AG04449 (cell line): ENCODE measurements at regions not wholly inside any gene's neighbourhood (a gene's known extent, or its start where the extent isn't known, plus 50 kb on each side); places are given as distances from the start of the nearest gene placed in this dataset.
A peak's percentile ranks its signal among the peaks of the same experiment; 100 is the strongest.

Experiments used
- CTCF ChIA-PET: fragments of 350-600 bp; formaldehyde crosslinking; extraction: SDS; loops from one replicate; lab custom pipeline; 2021; ENCODE audit warnings: antibody characterized with exemption; lab: Yijun Ruan, JAX
- POLR2A ChIA-PET: fragments of 400-600, 350-600 bp; formaldehyde crosslinking; extraction: SDS; loops from one replicate; lab custom pipeline; 2020; ENCODE audit warnings: antibody characterized with exemption, inconsistent platforms; lab: Yijun Ruan, JAX
- DNase-seq: peaks from one replicate; pipeline ENCODE4 v3.0.0-alpha.2; 2010; ENCODE audit warnings: low read depth, low spot score
- H3K4me3 ChIP-seq: 2 replicates; pipeline ENCODE4 v1.5.1; 2011; ENCODE audit warnings: low read depth, mild to moderate bottlenecking, control low read depth, low read length
- TF ChIP-seq, protein P1 (sequence below): IDR thresholded peaks from one replicate; pipeline ENCODE4 v1.5.1; 2011; ENCODE audit warnings: mild to moderate bottlenecking, moderate library complexity, low read length, control low read depth, inconsistent platforms; ENCODE audit not compliant: insufficient read depth; ENCODE audit errors: missing control alignments

- no peak overlapping the region for H3K4me3 ChIP-seq
- POLR2A ChIA-PET: no interaction called here
- DNase-seq: no peak
- TF ChIP-seq, protein P1, sequence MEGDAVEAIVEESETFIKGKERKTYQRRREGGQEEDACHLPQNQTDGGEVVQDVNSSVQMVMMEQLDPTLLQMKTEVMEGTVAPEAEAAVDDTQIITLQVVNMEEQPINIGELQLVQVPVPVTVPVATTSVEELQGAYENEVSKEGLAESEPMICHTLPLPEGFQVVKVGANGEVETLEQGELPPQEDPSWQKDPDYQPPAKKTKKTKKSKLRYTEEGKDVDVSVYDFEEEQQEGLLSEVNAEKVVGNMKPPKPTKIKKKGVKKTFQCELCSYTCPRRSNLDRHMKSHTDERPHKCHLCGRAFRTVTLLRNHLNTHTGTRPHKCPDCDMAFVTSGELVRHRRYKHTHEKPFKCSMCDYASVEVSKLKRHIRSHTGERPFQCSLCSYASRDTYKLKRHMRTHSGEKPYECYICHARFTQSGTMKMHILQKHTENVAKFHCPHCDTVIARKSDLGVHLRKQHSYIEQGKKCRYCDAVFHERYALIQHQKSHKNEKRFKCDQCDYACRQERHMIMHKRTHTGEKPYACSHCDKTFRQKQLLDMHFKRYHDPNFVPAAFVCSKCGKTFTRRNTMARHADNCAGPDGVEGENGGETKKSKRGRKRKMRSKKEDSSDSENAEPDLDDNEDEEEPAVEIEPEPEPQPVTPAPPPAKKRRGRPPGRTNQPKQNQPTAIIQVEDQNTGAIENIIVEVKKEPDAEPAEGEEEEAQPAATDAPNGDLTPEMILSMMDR: no peak
- CTCF ChIA-PET: interaction anchor here (1.5 to 1.9 kb wide), 2 partner anchors 24 to 1202 kb away, joined by 4 to 6 read pairs; no protein-coding TSS in a partner anchor
These were observed 118.9 kb upstream of the PLEKHG7 start for GRCh38 chr12:92583910-92584309.

GRCh38 chr12:92582893-92583292 is 119.9 kb upstream of the PLEKHG7 start:
- no peak for DNase-seq
- H3K4me3 ChIP-seq: no peak overlapping the region
- POLR2A ChIA-PET: no interaction called here
- CTCF ChIA-PET: interaction anchor here (0.6 to 1.9 kb wide), 3 partner anchors 15 to 1201 kb away, joined by 3 to 6 read pairs (median 4); no protein-coding TSS in a partner anchor
- TF ChIP-seq, protein P1: no peak

DNA sequence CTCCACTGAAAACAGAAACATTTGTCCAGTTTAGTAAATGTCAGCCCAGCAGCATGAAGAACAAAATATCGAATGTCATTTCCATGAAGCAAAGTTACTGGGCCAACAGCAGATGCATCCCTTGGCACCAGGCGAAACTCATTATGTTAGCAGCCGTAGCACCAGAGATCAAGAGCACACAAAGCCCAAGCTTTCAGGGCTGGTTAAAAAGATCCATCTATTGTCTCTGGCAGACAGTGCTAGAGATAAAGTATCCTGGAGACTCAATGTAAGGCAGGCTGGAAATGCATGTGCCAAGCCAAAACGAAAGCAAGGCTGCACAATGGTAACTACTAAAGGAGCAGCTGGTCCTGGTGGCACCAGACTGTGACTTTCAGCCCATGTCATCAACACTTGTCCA is 120.3 kb upstream of the PLEKHG7 start:
- TF ChIP-seq, protein P1: no peak
- DNase-seq: no peak
- POLR2A ChIA-PET: no interaction called here
- CTCF ChIA-PET: interaction anchor here (1.5 to 1.9 kb wide), 2 partner anchors 26 to 1200 kb away, joined by 4 to 6 read pairs; no protein-coding TSS in a partner anchor
- no peak overlapping the region for H3K4me3 ChIP-seq

GRCh38 chr12:92581604-92582003 is 121.2 kb upstream of the PLEKHG7 start:
- ChIA-PET POLR2A (no interaction called here), CTCF (no interaction called here)
- H3K4me3 ChIP-seq: no peak overlapping the region
- TF ChIP-seq, protein P1: no peak
- no peak for DNase-seq

DNA sequence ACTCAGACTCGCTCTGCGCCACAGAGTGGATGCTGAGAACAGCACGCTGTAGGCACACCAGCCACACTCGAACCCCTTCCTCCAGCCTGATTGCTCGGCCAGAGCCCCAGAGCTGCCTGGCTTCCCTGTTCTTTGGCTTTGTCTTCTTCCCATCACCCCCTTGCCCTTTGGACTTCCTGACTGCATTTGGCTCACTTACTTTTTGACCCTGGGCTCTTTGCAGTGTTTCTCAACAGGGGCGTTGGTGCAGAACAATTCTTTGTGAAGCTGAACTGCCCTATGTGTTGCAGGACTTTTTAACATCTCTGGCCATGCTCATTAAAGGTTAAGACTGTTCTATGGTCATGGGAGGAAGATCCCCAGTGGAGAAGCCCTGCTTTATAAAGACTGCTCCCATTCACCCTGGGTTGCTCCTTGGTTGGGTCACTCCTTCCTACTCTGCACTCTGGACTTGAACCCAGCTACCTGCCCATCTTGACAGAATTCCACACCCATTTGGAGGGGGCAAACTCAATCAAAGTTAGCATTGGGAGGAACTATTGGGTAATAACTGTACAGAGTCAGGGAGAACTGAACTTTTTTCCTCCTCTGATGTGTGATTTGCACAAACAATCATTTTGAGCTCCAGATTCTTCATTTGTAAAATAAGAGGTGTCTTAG is 127.7 kb upstream of the PLEKHG7 start:
- H3K4me3 ChIP-seq: no peak overlapping the region
- CTCF ChIA-PET: interaction anchor here (1.2 to 4.0 kb wide), 5 partner anchors 30 to 1193 kb away, joined by 3 to 26 read pairs (median 13); no protein-coding TSS in a partner anchor
- POLR2A ChIA-PET: no interaction called here
- no peak for DNase-seq
- TF ChIP-seq, protein P1: no peak

DNA sequence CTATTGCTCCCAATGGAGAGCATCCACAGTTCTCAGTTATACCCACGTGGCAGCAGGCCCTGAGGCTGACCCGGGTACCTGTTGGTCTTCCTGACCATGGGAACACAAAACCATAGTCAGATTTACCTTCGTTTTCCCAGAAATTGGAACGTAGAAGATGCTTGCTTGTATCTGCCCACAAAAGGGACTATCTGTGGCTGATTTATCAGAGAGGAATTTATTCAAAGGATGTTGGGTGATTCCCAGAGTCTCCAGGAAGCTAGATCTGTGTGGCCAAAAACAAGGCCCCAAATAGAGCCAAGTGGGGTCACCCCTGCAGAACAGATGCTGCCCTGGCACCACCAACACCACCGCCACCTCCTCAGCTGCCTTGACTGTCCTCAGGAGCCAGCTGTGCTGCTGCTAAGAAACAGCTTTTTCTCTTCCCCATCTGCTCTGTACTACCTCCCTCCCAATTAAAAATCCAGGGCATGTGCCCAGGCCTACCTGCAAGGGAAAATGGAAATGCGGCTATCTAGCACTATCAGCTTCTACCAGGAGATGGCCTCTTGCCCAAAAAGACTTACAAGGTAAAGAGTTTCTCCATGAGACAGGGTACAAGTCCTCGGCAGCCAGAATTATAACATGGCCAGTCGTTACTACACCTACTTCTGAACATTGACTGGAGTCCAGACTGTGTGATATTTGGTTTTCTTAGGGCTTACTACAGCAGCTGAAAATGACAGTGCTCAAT is 128.6 kb upstream of the PLEKHG7 start:
- TF ChIP-seq, protein P1: peak; percentile 28
- DNase-seq: no peak
- H3K4me3 ChIP-seq: no peak overlapping the region
- CTCF ChIA-PET: interaction anchor here (1.2 to 4.0 kb wide), 5 partner anchors 30 to 1192 kb away, joined by 3 to 26 read pairs (median 13); no protein-coding TSS in a partner anchor
- POLR2A ChIA-PET: interaction anchor here (0.6 kb wide), 1 partner anchor 30 kb away, joined by 3 read pairs; no protein-coding TSS in a partner anchor
